ENCODE measurements at regions not wholly inside any gene's neighbourhood (a gene's known extent, or its start where the extent isn't known, plus 50 kb on each side); places are given as distances from the start of the nearest gene placed in this dataset.

DNA sequence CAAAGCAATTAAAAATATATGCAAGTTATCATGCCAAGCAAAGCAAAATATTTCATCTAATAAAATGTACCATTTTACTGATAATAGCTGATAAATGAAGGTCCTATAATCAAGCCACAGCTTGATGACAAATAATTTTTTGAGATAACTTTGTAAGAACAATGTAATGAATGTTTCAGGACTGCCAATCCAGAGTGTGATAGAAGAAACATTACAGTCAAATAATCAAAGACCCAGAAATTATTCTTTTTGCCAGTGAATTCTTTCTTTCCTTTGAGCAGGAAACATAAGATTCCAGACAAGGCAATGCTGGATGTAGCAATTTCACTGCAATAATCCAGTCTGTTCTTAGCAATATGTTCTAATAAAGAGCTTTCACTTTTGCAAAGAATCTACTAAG is 556.1 kb downstream of the PLOD2 start:
- Histone ChIP-seq H4K20me1 (ENCODE audit: insufficient read depth) (no peaks in the 10 kb centered on the region), H3K27me3 (ENCODE audit: insufficient read depth, low read depth, low read length) (no peaks in the 10 kb centered on the region), H3K36me3 (ENCODE audit: insufficient read depth, low read length) (no peaks in the 10 kb centered on the region), H3K9me2 (ENCODE audit: insufficient read depth, low read length) (no peaks in the 10 kb centered on the region), H3K4me3 (ENCODE audit: low read length) (no peak overlapping the region), H3K9me3 (ENCODE audit: low read length) (no peaks in the 10 kb centered on the region), H3K79me2 (replicated peaks; ENCODE audit: insufficient read depth, low read length) (no peaks in the 10 kb centered on the region), H3K4me2 (ENCODE audit: low read length) (no peak overlapping the region), H3F3A (ENCODE audit: insufficient read depth, low read length, poor library complexity, severe bottlenecking) (no peaks in the 10 kb centered on the region), H3K9ac (ENCODE audit: low read length) (no peak overlapping the region), H2AFZ (ENCODE audit: low read depth, low read length) (no peak overlapping the region), H3K27ac (ENCODE audit: low read length) (no peak overlapping the region)
- no peak for TF ChIP-seq RAD21 (conservative IDR thresholded peaks at IDR 0.05)
- TF ChIP-seq TAF1 (IDR thresholded peaks at IDR 0.05; ENCODE audit: low read depth) = no peak
- no peak for TF ChIP-seq SMC3 (conservative IDR thresholded peaks at IDR 0.05; ENCODE audit: poor library complexity)
- TF ChIP-seq MXI1 (conservative IDR thresholded peaks at IDR 0.05; ENCODE audit: poor library complexity, severe bottlenecking) = no peak
- TF ChIP-seq, protein P1, sequence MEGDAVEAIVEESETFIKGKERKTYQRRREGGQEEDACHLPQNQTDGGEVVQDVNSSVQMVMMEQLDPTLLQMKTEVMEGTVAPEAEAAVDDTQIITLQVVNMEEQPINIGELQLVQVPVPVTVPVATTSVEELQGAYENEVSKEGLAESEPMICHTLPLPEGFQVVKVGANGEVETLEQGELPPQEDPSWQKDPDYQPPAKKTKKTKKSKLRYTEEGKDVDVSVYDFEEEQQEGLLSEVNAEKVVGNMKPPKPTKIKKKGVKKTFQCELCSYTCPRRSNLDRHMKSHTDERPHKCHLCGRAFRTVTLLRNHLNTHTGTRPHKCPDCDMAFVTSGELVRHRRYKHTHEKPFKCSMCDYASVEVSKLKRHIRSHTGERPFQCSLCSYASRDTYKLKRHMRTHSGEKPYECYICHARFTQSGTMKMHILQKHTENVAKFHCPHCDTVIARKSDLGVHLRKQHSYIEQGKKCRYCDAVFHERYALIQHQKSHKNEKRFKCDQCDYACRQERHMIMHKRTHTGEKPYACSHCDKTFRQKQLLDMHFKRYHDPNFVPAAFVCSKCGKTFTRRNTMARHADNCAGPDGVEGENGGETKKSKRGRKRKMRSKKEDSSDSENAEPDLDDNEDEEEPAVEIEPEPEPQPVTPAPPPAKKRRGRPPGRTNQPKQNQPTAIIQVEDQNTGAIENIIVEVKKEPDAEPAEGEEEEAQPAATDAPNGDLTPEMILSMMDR (IDR thresholded peaks at IDR 0.05; ENCODE audit: poor library complexity, severe bottlenecking) = no peak
- no peak for TF ChIP-seq EZH2 (IDR thresholded peaks at IDR 0.05; ENCODE audit: borderline replicate concordance, insufficient read depth, low read length, poor library complexity, severe bottlenecking)
- no peak for TF ChIP-seq POLR2AphosphoS5 (IDR thresholded peaks at IDR 0.05)
- TF ChIP-seq, protein P2, sequence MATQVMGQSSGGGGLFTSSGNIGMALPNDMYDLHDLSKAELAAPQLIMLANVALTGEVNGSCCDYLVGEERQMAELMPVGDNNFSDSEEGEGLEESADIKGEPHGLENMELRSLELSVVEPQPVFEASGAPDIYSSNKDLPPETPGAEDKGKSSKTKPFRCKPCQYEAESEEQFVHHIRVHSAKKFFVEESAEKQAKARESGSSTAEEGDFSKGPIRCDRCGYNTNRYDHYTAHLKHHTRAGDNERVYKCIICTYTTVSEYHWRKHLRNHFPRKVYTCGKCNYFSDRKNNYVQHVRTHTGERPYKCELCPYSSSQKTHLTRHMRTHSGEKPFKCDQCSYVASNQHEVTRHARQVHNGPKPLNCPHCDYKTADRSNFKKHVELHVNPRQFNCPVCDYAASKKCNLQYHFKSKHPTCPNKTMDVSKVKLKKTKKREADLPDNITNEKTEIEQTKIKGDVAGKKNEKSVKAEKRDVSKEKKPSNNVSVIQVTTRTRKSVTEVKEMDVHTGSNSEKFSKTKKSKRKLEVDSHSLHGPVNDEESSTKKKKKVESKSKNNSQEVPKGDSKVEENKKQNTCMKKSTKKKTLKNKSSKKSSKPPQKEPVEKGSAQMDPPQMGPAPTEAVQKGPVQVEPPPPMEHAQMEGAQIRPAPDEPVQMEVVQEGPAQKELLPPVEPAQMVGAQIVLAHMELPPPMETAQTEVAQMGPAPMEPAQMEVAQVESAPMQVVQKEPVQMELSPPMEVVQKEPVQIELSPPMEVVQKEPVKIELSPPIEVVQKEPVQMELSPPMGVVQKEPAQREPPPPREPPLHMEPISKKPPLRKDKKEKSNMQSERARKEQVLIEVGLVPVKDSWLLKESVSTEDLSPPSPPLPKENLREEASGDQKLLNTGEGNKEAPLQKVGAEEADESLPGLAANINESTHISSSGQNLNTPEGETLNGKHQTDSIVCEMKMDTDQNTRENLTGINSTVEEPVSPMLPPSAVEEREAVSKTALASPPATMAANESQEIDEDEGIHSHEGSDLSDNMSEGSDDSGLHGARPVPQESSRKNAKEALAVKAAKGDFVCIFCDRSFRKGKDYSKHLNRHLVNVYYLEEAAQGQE (IDR thresholded peaks at IDR 0.05; ENCODE audit: borderline replicate concordance) = no peak
- no peak for TF ChIP-seq EP300 (conservative IDR thresholded peaks at IDR 0.05; ENCODE audit: poor library complexity, severe bottlenecking)

DNA sequence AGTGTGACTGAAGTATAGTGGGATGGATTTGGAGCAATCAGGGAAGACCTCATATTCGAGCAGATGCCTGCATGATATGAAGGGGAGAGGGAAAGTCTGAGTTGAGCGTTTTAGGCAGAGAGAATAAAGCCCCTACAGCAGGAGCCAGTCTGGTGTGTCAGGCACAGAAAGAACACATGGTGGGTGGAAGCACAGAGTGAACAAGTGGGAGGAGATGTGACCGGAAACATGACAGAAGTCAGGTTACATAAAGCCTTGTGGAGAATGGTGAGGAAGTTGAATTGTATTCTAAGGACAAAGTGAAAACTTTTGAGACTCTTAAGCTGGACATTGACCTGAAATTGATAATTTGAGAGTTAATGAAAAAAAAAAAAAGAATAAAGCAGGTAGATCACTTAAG is 541.0 kb downstream of the PLOD2 start:
- Histone ChIP-seq H4K20me1 (ENCODE audit: insufficient read depth) (no peaks in the 10 kb centered on the region), H3K27ac (ENCODE audit: low read length) (no peak overlapping the region), H3K4me3 (ENCODE audit: low read length) (no peak overlapping the region), H3K36me3 (ENCODE audit: insufficient read depth, low read length) (no peaks in the 10 kb centered on the region), H3K4me2 (ENCODE audit: low read length) (no peak overlapping the region), H3K79me2 (replicated peaks; ENCODE audit: insufficient read depth, low read length) (no peaks in the 10 kb centered on the region), H3K9me3 (ENCODE audit: low read length) (no peaks in the 10 kb centered on the region), H3K27me3 (ENCODE audit: insufficient read depth, low read depth, low read length) (no peaks in the 10 kb centered on the region), H3F3A (ENCODE audit: insufficient read depth, low read length, poor library complexity, severe bottlenecking) (no peaks in the 10 kb centered on the region), H2AFZ (ENCODE audit: low read depth, low read length) (no peak overlapping the region), H3K9ac (ENCODE audit: low read length) (no peak overlapping the region), H3K9me2 (ENCODE audit: insufficient read depth, low read length) (no peaks in the 10 kb centered on the region)
- TF ChIP-seq EP300 (conservative IDR thresholded peaks at IDR 0.05; ENCODE audit: poor library complexity, severe bottlenecking) (no peak), MXI1 (conservative IDR thresholded peaks at IDR 0.05; ENCODE audit: poor library complexity, severe bottlenecking) (no peak), TAF1 (IDR thresholded peaks at IDR 0.05; ENCODE audit: low read depth) (no peak), EZH2 (IDR thresholded peaks at IDR 0.05; ENCODE audit: borderline replicate concordance, insufficient read depth, low read length, poor library complexity, severe bottlenecking) (no peak)
- TF ChIP-seq, protein P1 (IDR thresholded peaks at IDR 0.05; ENCODE audit: poor library complexity, severe bottlenecking) = no peak
